H1 (cell line): ENCODE measurements at regions not wholly inside any gene's neighbourhood (a gene's known extent, or its start where the extent isn't known, plus 50 kb on each side); places are given as distances from the start of the nearest gene placed in this dataset.

Experiments
- CTCF ChIA-PET: fragments of 300-600 bp; sonication (Branson Sonifier 250); formaldehyde crosslinking; loops from one replicate; lab custom pipeline; 2021; ENCODE audit not compliant: partially characterized antibody; lab: Charles Lee
- POLR2A ChIA-PET: fragments of 300-600 bp; sonication (Branson Sonifier 250); formaldehyde crosslinking; loops from one replicate; lab custom pipeline; 2021; ENCODE audit warnings: inconsistent platforms; ENCODE audit not compliant: partially characterized antibody; lab: Charles Lee
- DNase-seq, 2 experiments: peaks; one replicate each; pipeline versions ENCODE4 v3.0.0 to v3.0.0-alpha.2; 2010 to 2022; ENCODE audit warnings: low spot score in 2 of 2, low read depth in 1 of 2, mixed read lengths in 1 of 2
- FAIRE-seq: peaks from 2 replicates; lab custom pipeline; 2011; peaks lifted over from hg19 to GRCh38; lab: Jason Lieb, UNC
- H2AFZ ChIP-seq: 2 replicates; pipeline ENCODE4 v1.8.1; 2012; ENCODE audit warnings: low read length, inconsistent platforms
- H2AK5ac ChIP-seq: 2 replicates; pipeline ENCODE4 v1.6.1; 2013; ENCODE audit warnings: low read depth, low read length
- H2BK120ac ChIP-seq: replicated peaks from 2 replicates; pipeline ENCODE3; 2013; ENCODE audit warnings: low read depth, low read length, inconsistent platforms
- H2BK12ac ChIP-seq: 2 replicates; pipeline ENCODE4 v1.6.1; 2013; ENCODE audit warnings: low read depth, low read length
- H2BK15ac ChIP-seq: 2 replicates; pipeline ENCODE4 v1.6.1; 2013; ENCODE audit warnings: low read length
- H2BK20ac ChIP-seq: 2 replicates; pipeline ENCODE4 v1.6.1; 2013; ENCODE audit warnings: low read length
- H2BK5ac ChIP-seq: 2 replicates; pipeline ENCODE4 v1.6.1; 2013; ENCODE audit warnings: low read depth, low read length
- H3K14ac ChIP-seq: 2 replicates; pipeline ENCODE4 v1.6.1; 2013; ENCODE audit warnings: inconsistent platforms; ENCODE audit not compliant: insufficient read length
- H3K18ac ChIP-seq: 2 replicates; pipeline ENCODE4 v1.6.1; 2013; ENCODE audit warnings: low read length; ENCODE audit errors: extremely low read depth
- H3K23ac ChIP-seq: 2 replicates; pipeline ENCODE4 v1.6.1; 2013; ENCODE audit warnings: inconsistent platforms; ENCODE audit not compliant: insufficient read length
- H3K23me2 ChIP-seq: 2 replicates; pipeline ENCODE4 v1.6.1; 2013; ENCODE audit warnings: low read depth, low read length
- H3K27ac ChIP-seq: 2 replicates; pipeline ENCODE4 v1.6.1; 2011; ENCODE audit warnings: low read depth, low read length, inconsistent platforms
- H3K27me3 ChIP-seq, 4 experiments: replicated peaks in 1 of 4; 1 replicate in 1 of 4; 2 replicates in 3 of 4; pipeline versions ENCODE4 v1.6.1 to v1.8.1; 2011 to 2013; ENCODE audit warnings: low read length in 3 of 4, mild to moderate bottlenecking in 3 of 4, inconsistent platforms in 2 of 4, mixed read lengths in 2 of 4, moderate library complexity in 1 of 4; ENCODE audit not compliant: control insufficient read depth in 3 of 4, insufficient read depth in 3 of 4; ENCODE audit errors: extremely low read depth in 1 of 4
- H3K36me3 ChIP-seq, 4 experiments: 2 replicates each; pipeline versions ENCODE4 v1.6.1 to v1.8.1; 2011 to 2013; ENCODE audit warnings: mild to moderate bottlenecking in 4 of 4, low read length in 3 of 4, moderate library complexity in 2 of 4, control low read depth in 1 of 4, inconsistent platforms in 1 of 4; ENCODE audit not compliant: insufficient read depth in 4 of 4, control insufficient read depth in 2 of 4
- H3K4ac ChIP-seq: replicated peaks from 2 replicates; pipeline ENCODE3; 2013; ENCODE audit warnings: low read length, low read depth, mixed read lengths, inconsistent platforms; ENCODE audit not compliant: insufficient read length
- H3K4me1 ChIP-seq, 4 experiments: replicated peaks in 1 of 4; 1 replicate in 1 of 4; 2 replicates in 3 of 4; pipeline versions ENCODE4 v1.6.1 to v1.8.1; 2011 to 2013; ENCODE audit warnings: low read length in 3 of 4, inconsistent platforms in 2 of 4, mixed read lengths in 1 of 4; ENCODE audit not compliant: insufficient read depth in 4 of 4, control insufficient read depth in 3 of 4
- H3K4me2 ChIP-seq, 2 experiments: 2 replicates each; pipeline versions ENCODE4 v1.6.1 to v1.8.1; 2011 to 2013; ENCODE audit warnings: low read depth in 2 of 2, low read length in 2 of 2, control low read depth in 1 of 2, inconsistent platforms in 1 of 2, mild to moderate bottlenecking in 1 of 2; ENCODE audit not compliant: insufficient read depth in 1 of 2
- H3K4me3 ChIP-seq, 4 experiments: fragments of 200-600, 300-600 bp in 1 of 4; sonication (generic), shearing (Covaris generic), sonication (Bioruptor Twin) in 1 of 4; 2 replicates each; pipeline versions ENCODE4 v1.5.1 to v1.8.1; 2011 to 2016; ENCODE audit warnings: low read length in 4 of 4, low read depth in 3 of 4, control low read depth in 2 of 4, inconsistent platforms in 2 of 4, mild to moderate bottlenecking in 2 of 4, mixed read lengths in 1 of 4, moderate library complexity in 1 of 4; ENCODE audit not compliant: insufficient read depth in 2 of 4; ENCODE audit errors: extremely low read depth in 1 of 4
- H3K56ac ChIP-seq: replicated peaks from 2 replicates; pipeline ENCODE3; 2013; ENCODE audit warnings: low read depth, mild to moderate bottlenecking, mixed read lengths, low read length, inconsistent platforms; ENCODE audit not compliant: insufficient read length
- H3K79me1 ChIP-seq: 2 replicates; pipeline ENCODE4 v1.6.1; 2013; ENCODE audit warnings: low read depth, low read length, control low read depth
- H3K79me2 ChIP-seq, 2 experiments: 2 replicates each; pipeline versions ENCODE4 v1.6.1 to v1.8.1; 2012 to 2013; ENCODE audit warnings: low read length in 2 of 2, mild to moderate bottlenecking in 2 of 2, inconsistent platforms in 1 of 2; ENCODE audit not compliant: insufficient read depth in 2 of 2, control insufficient read depth in 1 of 2
- H3K9ac ChIP-seq, 4 experiments: replicated peaks in 1 of 4; 1 replicate in 1 of 4; 2 replicates in 3 of 4; pipeline versions ENCODE4 v1.6.1 to v1.8.1; 2011 to 2013; ENCODE audit warnings: low read depth in 3 of 4, low read length in 3 of 4, control low read depth in 2 of 4, mild to moderate bottlenecking in 2 of 4, moderate library complexity in 2 of 4, inconsistent platforms in 1 of 4; ENCODE audit errors: extremely low read depth in 1 of 4
- H3K9me3 ChIP-seq, 2 experiments: 2 replicates each; pipeline versions ENCODE4 v1.6.1 to v1.8.1; 2012 to 2013; ENCODE audit warnings: mild to moderate bottlenecking in 2 of 2, moderate library complexity in 2 of 2, control low read depth in 1 of 2, inconsistent platforms in 1 of 2, low read depth in 1 of 2, low read length in 1 of 2, mixed read lengths in 1 of 2; ENCODE audit not compliant: insufficient read depth in 2 of 2
- H4K20me1 ChIP-seq, 2 experiments: replicated peaks in 1 of 2; 2 replicates each; pipeline versions ENCODE3 to v1.8.1; 2011 to 2013; ENCODE audit warnings: inconsistent platforms in 2 of 2, low read length in 2 of 2, mild to moderate bottlenecking in 1 of 2; ENCODE audit not compliant: insufficient read depth in 2 of 2, control insufficient read depth in 1 of 2
- H4K5ac ChIP-seq: 2 replicates; pipeline ENCODE4 v1.6.1; 2013; ENCODE audit warnings: low read length, low read depth, mixed read lengths, inconsistent platforms; ENCODE audit not compliant: insufficient read length
- H4K8ac ChIP-seq: 2 replicates; pipeline ENCODE4 v1.8.0; 2013; ENCODE audit warnings: mild to moderate bottlenecking, moderate library complexity, low read length, inconsistent platforms; ENCODE audit not compliant: insufficient read depth; ENCODE audit errors: extremely low read depth
- H4K91ac ChIP-seq: replicated peaks from 2 replicates; pipeline ENCODE3; 2013; ENCODE audit warnings: low read length, mixed read lengths, inconsistent platforms; ENCODE audit not compliant: insufficient read length
- ASH2L ChIP-seq: fragments of 200-600, 300-600 bp; sonication (generic); IDR thresholded peaks from one replicate; pipeline ENCODE4 v1.7.1; 2017; ENCODE audit warnings: low read length
- EGR1 ChIP-seq: IDR thresholded peaks from 2 replicates; pipeline ENCODE4 v1.6.1; 2011; ENCODE audit warnings: low read depth, low read length, borderline replicate concordance
- GABPA ChIP-seq: IDR thresholded peaks from 2 replicates; pipeline ENCODE4 v1.6.1; 2011; ENCODE audit warnings: mild to moderate bottlenecking, low read length, moderate library complexity, borderline replicate concordance; ENCODE audit not compliant: insufficient read depth
- KDM1A ChIP-seq: fragments of 200-600, 300-600 bp; sonication (generic); IDR thresholded peaks from 2 replicates; pipeline ENCODE4 v1.7.1; 2016; ENCODE audit warnings: mild to moderate bottlenecking, low read length, borderline replicate concordance
- KDM4A ChIP-seq: IDR thresholded peaks from one replicate; pipeline ENCODE4 v1.7.1; 2012; ENCODE audit warnings: low read depth, mild to moderate bottlenecking, moderate library complexity, low read length, inconsistent platforms; ENCODE audit not compliant: severe bottlenecking
- MAX ChIP-seq: IDR thresholded peaks from 2 replicates; pipeline ENCODE4 v1.6.1; 2012; ENCODE audit warnings: inconsistent platforms
- TBP ChIP-seq: IDR thresholded peaks from 2 replicates; pipeline ENCODE4 v1.6.1; 2011; ENCODE audit warnings: low read depth, low read length, improper control_type of control experiment
- YY1 ChIP-seq: IDR thresholded peaks from 2 replicates; pipeline ENCODE4 v1.6.1; 2011; ENCODE audit warnings: low read depth, mild to moderate bottlenecking, low read length
- WGBS, 2 experiments: shearing (Covaris generic) in 1 of 2; methylation state at CpG; one replicate each; pipeline versions ENCODE4 v1.1.6 to v1.1.7; 2013 to 2015; ENCODE audit warnings: low lambda C conversion rate in 2 of 2, mixed read lengths in 2 of 2, inconsistent platforms in 1 of 2, low coverage in 1 of 2, missing lambda C conversion rate in 1 of 2; ENCODE audit not compliant: insufficient replicate concordance in 2 of 2, insufficient coverage in 1 of 2, insufficient read length in 1 of 2; ENCODE audit errors: extremely low coverage in 1 of 2, missing lambda C conversion rate in 1 of 2; 5-methylcytosine and 5-hydroxymethylcytosine counted together

GRCh38 chr7:142553216-142553615 is 196.1 kb upstream of the PRSS1 start:
- H3K4me1 ChIP-seq, result no peaks in the 10 kb centered on the region
- H3K18ac ChIP-seq, result no peak overlapping the region
- CTCF ChIA-PET, result interaction anchor here (1.0 to 2.6 kb wide), 5 partner anchors 10 to 37 kb away, joined by 3 to 22 read pairs (median 3); no protein-coding TSS in a partner anchor
- no peak overlapping the region for H3K23ac ChIP-seq
- H3K79me1 ChIP-seq, result no peaks in the 10 kb centered on the region
- no peak overlapping the region for H3K27ac ChIP-seq
- no peak overlapping the region for H3K9ac ChIP-seq
- H3K14ac ChIP-seq, result no peak overlapping the region
- H3K23me2 ChIP-seq, result no peaks in the 10 kb centered on the region
- DNase-seq (no peak), FAIRE-seq (no peak)
- no peaks in the 10 kb centered on the region for H4K20me1 ChIP-seq
- no peak overlapping the region for H3K56ac ChIP-seq
- H2AFZ ChIP-seq, result no peak overlapping the region
- no peak overlapping the region for H4K91ac ChIP-seq
- no peak overlapping the region for H3K4me2 ChIP-seq
- H3K9me3 ChIP-seq, result no peaks in the 10 kb centered on the region
- H2BK20ac ChIP-seq, result no peak overlapping the region
- no peak overlapping the region for H2BK120ac ChIP-seq
- H3K27me3 ChIP-seq, result no peaks in the 10 kb centered on the region; a peak in 1 of 7 replicates
- no peak overlapping the region for H3K4ac ChIP-seq
- no peaks in the 10 kb centered on the region for H3K36me3 ChIP-seq
- H3K4me3 ChIP-seq, result no peak overlapping the region
- 96% methylated on average over 2 of the region's 2 CpGs; no CpG with 5 or more reads in 1 of the 2 experiments for WGBS, 2 experiments
- H4K5ac ChIP-seq, result no peak overlapping the region
- H4K8ac ChIP-seq, result no peak overlapping the region
- H2BK5ac ChIP-seq, result no peak overlapping the region
- no peak overlapping the region for H2BK12ac ChIP-seq
- no peak overlapping the region for H2BK15ac ChIP-seq
- TF ChIP-seq YY1, result no peak
- TF ChIP-seq TBP, result no peak
- no peak for TF ChIP-seq MAX
- no peak for TF ChIP-seq ASH2L
- no peak for TF ChIP-seq EGR1
- TF ChIP-seq GABPA, result no peak
- TF ChIP-seq KDM4A, result no peak
- TF ChIP-seq KDM1A, result no peak
- TF ChIP-seq, all 59 proteins: peak for 0
- Histone ChIP-seq H2AK5ac (no peak overlapping the region), H3K79me2 (no peaks in the 10 kb centered on the region)
- POLR2A ChIA-PET, result no interaction called here
